ENCODE measurements at regions not wholly inside any gene's neighbourhood (a gene's known extent, or its start where the extent isn't known, plus 50 kb on each side); places are given as distances from the start of the nearest gene placed in this dataset.

DNA sequence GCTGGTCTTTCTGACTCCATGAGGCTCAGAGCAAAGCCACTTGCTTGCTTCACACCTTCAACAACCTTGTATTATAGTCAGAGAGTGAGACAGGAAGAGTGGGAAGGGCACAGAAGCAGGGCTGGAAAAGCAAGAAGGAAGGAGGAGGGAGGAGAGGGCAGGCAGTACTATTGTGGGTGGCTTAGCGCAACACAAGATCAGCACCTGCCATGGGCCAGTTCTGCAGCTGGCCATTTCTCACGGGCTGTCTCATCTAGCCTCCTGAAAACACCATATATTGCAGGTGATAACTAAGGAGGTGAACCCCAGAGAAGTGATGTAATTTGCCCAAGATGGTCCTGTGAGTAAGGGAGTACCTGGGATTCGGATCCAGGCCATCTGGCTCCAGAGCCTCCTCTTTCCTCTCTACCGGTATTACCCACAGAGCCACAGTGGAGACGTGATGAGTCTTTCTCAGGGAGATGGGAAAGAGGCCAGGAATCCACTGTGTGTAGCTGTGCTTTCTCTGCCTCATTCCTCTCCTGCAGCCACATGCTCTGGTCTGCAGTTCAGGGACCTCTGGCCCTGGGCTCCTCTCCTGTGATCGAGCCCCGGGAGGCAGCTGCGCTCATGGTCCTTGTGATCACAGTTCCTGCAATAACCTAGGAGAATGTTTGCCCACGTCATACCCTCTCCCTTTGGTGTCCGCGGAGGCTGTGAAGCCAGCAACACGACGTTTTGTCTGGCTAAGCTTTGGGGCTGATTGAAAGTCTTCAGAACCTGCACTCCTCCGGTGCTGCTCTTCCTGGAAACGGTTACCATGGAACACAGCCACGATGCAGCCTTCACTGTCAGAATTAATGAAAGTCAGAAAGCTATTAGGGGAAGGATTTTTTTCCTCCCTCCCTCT, 178.1 kb upstream of the CCL2 start:
- no peak for TF ChIP-seq CTCF (conservative IDR thresholded peaks at IDR 0.05)
- TF ChIP-seq ZFX (IDR thresholded peaks at IDR 0.05), result no peak
